ENCODE measurements at regions not wholly inside any gene's neighbourhood (a gene's known extent, or its start where the extent isn't known, plus 50 kb on each side); places are given as distances from the start of the nearest gene placed in this dataset.

DNA sequence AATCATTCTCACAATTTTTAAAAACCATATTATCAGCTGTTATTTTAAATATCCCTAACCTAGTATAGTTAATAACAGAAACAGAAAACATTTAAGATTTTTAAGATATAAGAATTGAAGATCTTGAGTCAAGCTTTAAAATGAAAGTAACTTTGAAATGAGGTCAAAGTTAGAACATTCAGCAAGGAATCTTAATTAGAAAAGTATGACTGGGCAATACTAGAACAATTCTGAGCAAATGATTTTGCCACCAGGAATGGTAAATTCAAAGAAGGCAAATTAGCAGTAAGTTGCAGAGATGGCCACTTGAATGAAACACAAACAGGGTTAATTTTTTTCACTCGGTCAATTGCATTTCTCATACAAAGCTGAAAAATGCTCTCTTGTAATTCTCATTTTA is 117.9 kb downstream of the NXNL2 start:
- in situ Hi-C loops (cut with HindIII; ENCODE audit: low pct_unique_long_range_greater_than_20kb, low sequenced_read_pairs), result no loop called here
- TF ChIP-seq, protein P1, sequence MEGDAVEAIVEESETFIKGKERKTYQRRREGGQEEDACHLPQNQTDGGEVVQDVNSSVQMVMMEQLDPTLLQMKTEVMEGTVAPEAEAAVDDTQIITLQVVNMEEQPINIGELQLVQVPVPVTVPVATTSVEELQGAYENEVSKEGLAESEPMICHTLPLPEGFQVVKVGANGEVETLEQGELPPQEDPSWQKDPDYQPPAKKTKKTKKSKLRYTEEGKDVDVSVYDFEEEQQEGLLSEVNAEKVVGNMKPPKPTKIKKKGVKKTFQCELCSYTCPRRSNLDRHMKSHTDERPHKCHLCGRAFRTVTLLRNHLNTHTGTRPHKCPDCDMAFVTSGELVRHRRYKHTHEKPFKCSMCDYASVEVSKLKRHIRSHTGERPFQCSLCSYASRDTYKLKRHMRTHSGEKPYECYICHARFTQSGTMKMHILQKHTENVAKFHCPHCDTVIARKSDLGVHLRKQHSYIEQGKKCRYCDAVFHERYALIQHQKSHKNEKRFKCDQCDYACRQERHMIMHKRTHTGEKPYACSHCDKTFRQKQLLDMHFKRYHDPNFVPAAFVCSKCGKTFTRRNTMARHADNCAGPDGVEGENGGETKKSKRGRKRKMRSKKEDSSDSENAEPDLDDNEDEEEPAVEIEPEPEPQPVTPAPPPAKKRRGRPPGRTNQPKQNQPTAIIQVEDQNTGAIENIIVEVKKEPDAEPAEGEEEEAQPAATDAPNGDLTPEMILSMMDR (IDR thresholded peaks at IDR 0.05), result no peak
- TF ChIP-seq REST (IDR thresholded peaks at IDR 0.05; ENCODE audit: insufficient read depth in 1 of 2, low read depth in 2 of 2, low read length in 1 of 2), result no peak
- TF ChIP-seq SIN3A (IDR thresholded peaks at IDR 0.05; ENCODE audit: borderline replicate concordance, insufficient read depth, low read depth, low read length), result no peak
- TF ChIP-seq POLR2AphosphoS5 (IDR thresholded peaks at IDR 0.05; ENCODE audit: low read depth, low read length), result no peak
- no peak for TF ChIP-seq TCF7L2 (IDR thresholded peaks at IDR 0.05; ENCODE audit: low read depth, low read length)
- no peaks in the 10 kb centered on the region for H3K27me3 ChIP-seq (ENCODE audit: control insufficient read depth, insufficient read depth, low read length)
- no peaks in the 10 kb centered on the region for H3K9me3 ChIP-seq (ENCODE audit: control insufficient read depth, insufficient read depth, low read depth, low read length)
- no peaks in the 10 kb centered on the region for H3K4me1 ChIP-seq (ENCODE audit: control insufficient read depth, insufficient read depth, low read length)
- ChIA-PET CTCF (no interaction called here), POLR2A (no interaction called here)
- BruUV-seq (replicated peaks), result no TSS peak
- no peak for DNase-seq (ENCODE audit: low read depth, low spot score)
- no peaks in the 10 kb centered on the region for H3K36me3 ChIP-seq (ENCODE audit: control insufficient read depth, insufficient read depth, low read length)
- intact Hi-C loops (cut with micrococcal nuclease; ENCODE audit: unreplicated experiment), result no loop called here
- no peak for ATAC-seq
- no peak overlapping the region for H3K27ac ChIP-seq (ENCODE audit: low read length)
- H3K4me3 ChIP-seq (ENCODE audit: low read depth in 2 of 2, low read length in 2 of 2), result no peak overlapping the region

DNA sequence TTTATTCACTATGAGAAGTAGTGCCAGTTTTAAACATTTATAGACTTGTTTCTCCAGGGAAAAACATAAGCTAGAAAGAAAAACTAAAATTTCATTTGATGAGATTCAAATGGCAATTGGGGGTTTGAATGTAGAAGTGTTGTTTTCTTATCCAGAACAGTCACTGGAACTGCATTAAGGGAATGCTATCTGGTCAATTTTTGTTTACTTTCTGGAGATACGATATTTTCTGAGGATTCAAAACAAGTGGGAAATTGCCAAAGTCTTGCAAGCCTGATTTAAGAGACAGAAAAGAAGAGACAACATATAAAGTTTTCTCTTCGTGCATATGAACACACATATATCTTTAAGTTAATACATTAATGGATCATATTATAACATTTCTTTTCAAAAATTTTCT is 118.4 kb downstream of the NXNL2 start:
- Histone ChIP-seq H3K9me3 (ENCODE audit: control insufficient read depth, insufficient read depth, low read depth, low read length) (no peaks in the 10 kb centered on the region), H3K4me3 (ENCODE audit: low read depth in 2 of 2, low read length in 2 of 2) (no peak overlapping the region), H3K27me3 (ENCODE audit: control insufficient read depth, insufficient read depth, low read length) (no peaks in the 10 kb centered on the region), H3K27ac (ENCODE audit: low read length) (no peak overlapping the region), H3K36me3 (ENCODE audit: control insufficient read depth, insufficient read depth, low read length) (no peaks in the 10 kb centered on the region), H3K4me1 (ENCODE audit: control insufficient read depth, insufficient read depth, low read length) (no peaks in the 10 kb centered on the region)
- ChIA-PET POLR2A (no interaction called here), CTCF (no interaction called here)
- in situ Hi-C loops (cut with HindIII; ENCODE audit: low pct_unique_long_range_greater_than_20kb, low sequenced_read_pairs), result no loop called here
- TF ChIP-seq REST (IDR thresholded peaks at IDR 0.05; ENCODE audit: insufficient read depth in 1 of 2, low read depth in 2 of 2, low read length in 1 of 2) (no peak), POLR2AphosphoS5 (IDR thresholded peaks at IDR 0.05; ENCODE audit: low read depth, low read length) (no peak), SIN3A (IDR thresholded peaks at IDR 0.05; ENCODE audit: borderline replicate concordance, insufficient read depth, low read depth, low read length) (no peak), TCF7L2 (IDR thresholded peaks at IDR 0.05; ENCODE audit: low read depth, low read length) (no peak)
- TF ChIP-seq, protein P1 (IDR thresholded peaks at IDR 0.05), result no peak
- DNase-seq (ENCODE audit: low read depth, low spot score) (no peak), ATAC-seq (no peak)
- no TSS peak for BruUV-seq (replicated peaks)
- intact Hi-C loops (cut with micrococcal nuclease; ENCODE audit: unreplicated experiment), result no loop called here
